ENCODE measurements at regions not wholly inside any gene's neighbourhood (a gene's known extent, or its start where the extent isn't known, plus 50 kb on each side); places are given as distances from the start of the nearest gene placed in this dataset.
"Not testable (repeated sequence)": the region's sequence is repeated elsewhere in the genome, so short reads cannot be mapped to it uniquely, and the experiment has no call there.

- no peak for DNase-seq
Measured at GRCh38 chr18:47658498-47658897, 272.0 kb downstream of the SMAD2 start.

- DNase-seq, result no peak
Measured at GRCh38 chr18:47654988-47655387, 275.5 kb downstream of the SMAD2 start.

GRCh38 chr18:47644896-47645295, 285.6 kb downstream of the SMAD2 start:
- no peak for DNase-seq

GRCh38 chr18:47637551-47637950, 292.9 kb downstream of the SMAD2 start:
- DNase-seq, result not testable (repeated sequence)

GRCh38 chr18:47635416-47635815, 295.0 kb downstream of the SMAD2 start:
- no peak for DNase-seq

- DNase-seq, result no peak
Measured at GRCh38 chr18:47632970-47633635, 297.4 kb downstream of the SMAD2 start.

GRCh38 chr18:47628893-47629292, 301.6 kb downstream of the SMAD2 start:
- DNase-seq, result no peak

- no peak for DNase-seq
Measured at GRCh38 chr18:47628240-47628781, 302.1 kb downstream of the SMAD2 start.

- DNase-seq, result no peak
Measured at GRCh38 chr18:47627030-47627429, 303.4 kb downstream of the SMAD2 start.

- DNase-seq, result no peak
Measured at GRCh38 chr18:47619771-47620448, 310.5 kb downstream of the SMAD2 start.

- no peak for DNase-seq
Measured at GRCh38 chr18:47618758-47619157, 311.7 kb downstream of the SMAD2 start.

- DNase-seq, result no peak
Measured at GRCh38 chr18:47615043-47615442, 315.4 kb downstream of the SMAD2 start.

GRCh38 chr18:47613929-47614328, 316.5 kb downstream of the SMAD2 start:
- DNase-seq, result no peak

- no peak for DNase-seq
Measured at GRCh38 chr18:47611649-47612048, 318.8 kb downstream of the SMAD2 start.

- no peak for DNase-seq
Measured at GRCh38 chr18:47606526-47606925, 323.9 kb downstream of the SMAD2 start.

GRCh38 chr18:47605093-47605492, 325.4 kb downstream of the SMAD2 start:
- DNase-seq, result peak; percentile 39

- no peak for DNase-seq
Measured at GRCh38 chr18:47604021-47604420, 326.4 kb downstream of the SMAD2 start.

GRCh38 chr18:47603158-47603557, 327.3 kb downstream of the SMAD2 start:
- DNase-seq, result no peak

- no peak for DNase-seq
Measured at GRCh38 chr18:47602273-47602897, 328.1 kb downstream of the SMAD2 start.

GRCh38 chr18:47601581-47602272, 328.7 kb downstream of the SMAD2 start:
- DNase-seq, result no peak

- no peak for DNase-seq
Measured at GRCh38 chr18:47595831-47596501, 334.5 kb downstream of the SMAD2 start.

- DNase-seq, result no peak
Measured at GRCh38 chr18:47594621-47595086, 335.8 kb downstream of the SMAD2 start.

Data from NCI-H1436 treated with DMSO at 0.1 percent for 48 hours (cell line).